ENCODE measurements at regions not wholly inside any gene's neighbourhood (a gene's known extent, or its start where the extent isn't known, plus 50 kb on each side); places are given as distances from the start of the nearest gene placed in this dataset.

DNA sequence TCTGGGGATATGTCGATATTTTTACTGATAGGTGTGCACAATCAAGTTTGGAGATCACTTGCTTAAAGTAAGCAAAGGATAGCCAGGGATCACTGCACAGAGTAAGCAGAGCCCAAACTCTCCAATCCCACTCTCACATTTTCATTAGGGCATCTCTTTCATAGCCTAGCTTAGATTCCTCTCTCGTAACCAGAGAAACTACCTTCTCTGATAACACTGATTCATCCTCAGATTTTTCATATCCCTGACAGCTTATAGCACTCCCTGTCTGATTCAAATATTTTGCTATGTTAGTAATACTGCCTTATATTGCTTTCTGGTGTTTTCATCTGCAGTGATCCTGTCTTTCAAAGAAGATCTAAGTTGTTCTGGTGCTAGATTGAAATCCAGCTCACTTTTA lies 123.7 kb downstream of the CBLL2 start:
- DNase-seq: no peak

GRCh38 chrX:22397566-22397965 lies 124.9 kb downstream of the CBLL2 start:
- no peak for DNase-seq

DNA sequence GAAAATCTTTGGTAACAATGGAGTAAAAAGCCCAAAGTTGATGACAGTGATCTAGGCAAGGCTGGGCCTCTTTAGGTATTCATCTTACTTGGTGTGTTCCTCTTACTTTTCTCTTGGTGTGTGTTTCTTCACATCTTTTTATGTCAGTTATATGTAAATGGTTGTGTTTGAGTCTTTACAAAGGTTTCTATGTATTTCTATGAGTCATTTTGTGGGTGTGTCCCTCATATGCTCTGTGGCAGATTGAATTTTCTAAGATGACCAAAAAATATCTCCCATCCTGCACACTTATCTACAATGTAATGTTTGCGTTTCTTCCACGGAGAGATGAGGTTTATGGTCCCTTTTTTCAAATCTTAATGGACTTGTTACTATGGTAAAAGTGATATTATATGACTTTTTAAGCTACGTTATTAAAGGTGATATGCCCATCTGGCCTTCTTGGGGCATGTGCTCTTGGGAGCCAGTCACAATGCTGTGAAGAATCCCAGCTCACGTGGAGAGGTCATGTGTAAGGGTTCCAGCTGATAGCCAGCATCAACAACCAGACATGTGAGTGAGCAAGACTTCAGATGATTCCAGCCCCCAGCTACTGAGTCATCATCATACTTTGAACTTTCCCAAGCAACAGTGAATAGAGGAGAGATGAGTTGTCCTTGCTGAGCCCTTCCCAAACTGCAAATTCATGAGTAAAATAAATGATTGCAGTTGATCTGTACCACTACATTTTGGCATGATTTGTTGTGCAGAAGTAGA lies 126.9 kb downstream of the CBLL2 start:
- DNase-seq: no peak

- no peak for DNase-seq
These were observed 131.6 kb downstream of the CBLL2 start for GRCh38 chrX:22404297-22404696.

DNA sequence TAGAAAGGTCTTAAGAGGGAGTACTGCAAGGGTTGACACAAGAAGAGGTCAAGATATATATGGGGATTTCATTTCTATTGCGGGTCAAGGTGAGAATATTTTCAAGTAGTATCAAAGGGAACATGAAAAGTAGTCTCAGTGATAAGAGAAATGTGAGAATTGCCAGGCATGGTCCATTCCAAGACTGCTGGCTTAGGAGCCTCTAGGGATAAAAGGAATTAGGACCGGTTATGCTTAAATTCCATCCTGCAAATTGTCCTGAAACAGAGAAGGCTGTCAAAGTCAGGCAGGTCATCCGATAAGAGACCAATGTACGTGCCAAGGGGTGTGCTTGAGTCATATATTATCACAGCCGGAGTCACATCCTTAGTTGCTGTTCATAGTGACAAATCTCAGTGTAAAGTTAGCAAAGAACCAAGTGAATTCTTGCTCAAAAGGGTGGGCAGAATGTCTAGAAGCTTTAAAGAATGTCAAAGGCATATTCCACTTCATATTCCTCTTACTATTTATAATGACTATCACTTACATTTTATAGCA lies 133.6 kb downstream of the CBLL2 start:
- DNase-seq: no peak

DNA sequence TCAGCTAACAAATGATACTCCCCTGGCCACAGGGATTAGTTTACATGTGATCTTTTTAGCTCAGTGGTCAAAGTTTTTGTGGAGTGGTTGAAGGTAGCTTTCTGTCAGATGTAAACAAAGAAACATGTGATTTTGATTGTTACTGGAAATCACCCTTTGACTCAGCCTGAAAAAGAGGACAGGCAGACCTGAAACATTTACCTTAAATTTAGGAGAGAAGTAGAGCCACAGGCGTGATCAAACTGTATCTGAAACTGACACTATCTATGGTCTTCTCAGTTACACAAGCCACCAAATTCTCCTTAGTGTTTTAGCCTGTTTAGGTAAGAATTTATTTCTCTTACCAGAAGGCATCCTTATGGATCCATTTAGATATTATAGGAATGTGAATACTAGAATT lies 136.7 kb downstream of the CBLL2 start:
- no peak for DNase-seq

GRCh38 chrX:22424122-22424915 lies 151.6 kb downstream of the CBLL2 start:
- DNase-seq: no peak

GRCh38 chrX:22424919-22425318 lies 152.2 kb downstream of the CBLL2 start:
- no peak for DNase-seq

GRCh38 chrX:22429704-22430103 lies 157.0 kb downstream of the CBLL2 start:
- no peak for DNase-seq

GRCh38 chrX:22430701-22431100 lies 158.0 kb downstream of the CBLL2 start:
- no peak for DNase-seq

DNA sequence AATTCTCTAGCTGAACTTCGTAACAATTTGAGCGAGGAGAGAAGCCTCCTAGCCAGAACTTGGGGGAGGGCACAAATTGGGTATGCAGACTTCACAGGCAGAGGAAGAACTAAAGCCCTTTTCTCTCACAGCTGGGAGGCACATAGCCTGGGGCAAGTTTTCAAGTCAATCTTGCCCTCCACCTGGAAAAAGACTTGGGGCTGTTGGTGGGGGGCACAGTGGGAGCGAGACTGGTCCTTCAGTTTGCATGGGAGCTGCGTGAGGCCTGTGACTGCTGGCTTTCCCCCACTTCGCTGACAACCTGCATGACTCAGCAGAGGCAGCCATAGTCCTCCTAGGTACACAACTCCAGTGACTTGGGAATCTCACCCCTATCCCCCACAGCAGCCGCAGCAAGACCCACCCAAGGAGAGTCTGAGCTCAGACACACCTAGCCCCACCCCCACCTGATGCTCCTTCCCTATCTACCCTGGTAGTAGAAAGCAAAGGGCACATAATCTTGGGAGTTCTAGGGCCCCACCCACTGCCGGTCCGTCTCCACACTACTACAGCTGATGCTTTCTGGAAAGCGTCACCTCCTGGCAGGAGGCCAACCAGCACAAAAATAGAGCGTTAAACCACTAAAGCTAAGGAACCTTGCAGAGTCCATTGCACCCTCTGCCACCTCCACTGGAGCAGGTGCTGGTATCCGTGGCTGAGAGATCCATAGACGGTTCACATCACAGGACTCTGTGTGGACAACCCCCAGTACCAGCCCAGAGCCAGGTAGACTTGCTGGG lies 160.8 kb downstream of the CBLL2 start:
- no peak for DNase-seq

DNA sequence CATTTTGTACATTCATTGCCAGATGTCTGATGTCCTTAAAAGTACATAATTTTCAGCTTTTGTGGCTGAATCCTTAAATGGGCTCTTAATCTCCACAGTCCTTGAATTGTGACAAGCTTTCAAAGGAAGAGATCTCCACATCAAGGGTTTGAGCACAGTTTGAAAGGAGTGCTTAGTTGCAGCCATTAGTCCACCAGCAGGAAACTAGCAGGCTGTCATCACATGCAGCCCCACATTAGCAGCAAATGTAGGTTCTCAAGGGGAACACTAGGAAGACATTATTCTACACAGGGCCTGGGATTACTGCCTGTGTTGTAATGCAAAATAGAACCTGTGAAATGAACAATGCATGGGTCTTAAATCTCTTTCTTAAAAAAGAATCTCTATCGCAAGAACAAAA lies 173.2 kb downstream of the CBLL2 start:
- DNase-seq: no peak

GRCh38 chrX:22462959-22463358 lies 190.2 kb downstream of the CBLL2 start:
- no peak for DNase-seq

DNA sequence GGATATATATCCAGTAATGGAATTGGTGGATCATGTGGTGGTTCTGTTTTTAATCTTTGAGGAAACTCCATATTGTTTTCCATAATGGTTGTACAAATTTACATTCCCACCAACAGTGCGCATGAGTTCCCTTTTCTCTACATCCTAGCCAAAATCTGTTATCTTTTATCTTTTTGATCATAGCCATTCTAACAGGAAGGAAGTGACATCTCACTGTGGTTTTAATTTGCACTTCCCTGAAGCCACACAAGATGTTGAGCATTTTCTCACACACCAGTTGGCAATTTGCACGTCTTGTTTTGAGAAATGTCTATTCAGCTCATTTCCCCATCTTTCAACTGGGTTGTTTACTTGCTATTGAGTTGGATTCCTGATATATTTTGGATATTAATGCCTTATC lies 194.9 kb downstream of the CBLL2 start:
- peak; percentile 0 for DNase-seq

GRCh38 chrX:22481436-22481835 lies 208.7 kb downstream of the CBLL2 start:
- no peak for DNase-seq

DNA sequence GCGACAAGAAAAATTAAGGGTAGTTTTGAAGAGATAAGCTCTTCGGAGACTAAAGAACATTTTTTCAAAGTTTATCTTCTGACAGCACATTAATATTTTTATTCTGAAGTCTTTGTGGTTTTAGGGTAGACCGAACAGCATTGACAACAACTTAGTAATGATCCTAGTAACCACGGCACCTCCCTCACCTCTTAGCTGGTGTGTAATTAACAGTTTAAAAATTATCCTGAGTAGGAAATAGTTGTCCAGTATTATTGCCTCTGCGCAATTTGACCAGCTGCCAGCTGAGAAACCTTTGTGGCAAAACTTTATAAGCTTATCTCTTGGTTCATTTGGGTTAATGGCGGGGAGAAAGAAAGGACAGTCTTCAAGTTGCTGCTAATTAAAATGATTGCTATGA lies 213.6 kb downstream of the CBLL2 start:
- DNase-seq: no peak

- DNase-seq: no peak
These were observed 244.2 kb downstream of the CBLL2 start for GRCh38 chrX:22516893-22517292.

DNA sequence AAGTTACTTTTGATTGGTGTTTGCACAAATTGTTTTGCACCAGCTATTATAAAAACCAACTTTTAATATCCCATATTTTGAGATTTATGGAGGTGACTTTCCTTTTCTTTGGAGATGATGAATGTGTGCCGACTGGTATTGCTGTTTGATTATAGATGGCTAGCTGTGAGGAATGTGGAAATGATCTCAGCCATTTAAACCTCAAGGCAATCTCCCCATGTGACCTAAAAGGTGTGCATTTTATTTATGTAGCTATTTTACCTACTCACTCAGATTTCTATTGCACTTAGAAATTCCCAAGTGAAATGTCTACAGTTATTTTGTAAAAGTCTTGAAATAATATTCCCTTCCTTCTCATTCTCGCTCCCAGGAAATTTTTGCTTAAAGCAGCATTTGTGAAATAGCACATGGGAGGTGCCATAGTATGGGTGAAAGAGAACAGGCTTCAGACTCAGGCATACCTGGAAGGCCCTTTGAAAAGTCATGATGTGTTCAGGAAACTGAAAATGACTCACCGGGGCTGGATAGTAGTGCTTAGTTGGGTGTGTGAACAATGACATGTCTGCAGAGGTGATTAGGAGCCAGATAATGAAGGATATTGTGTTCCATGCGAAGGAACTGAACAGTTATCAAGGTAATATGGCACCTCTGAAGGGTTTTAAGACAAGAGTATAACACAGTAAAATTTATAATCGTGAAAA lies 247.6 kb downstream of the CBLL2 start:
- DNase-seq: peak; percentile 4

DNA sequence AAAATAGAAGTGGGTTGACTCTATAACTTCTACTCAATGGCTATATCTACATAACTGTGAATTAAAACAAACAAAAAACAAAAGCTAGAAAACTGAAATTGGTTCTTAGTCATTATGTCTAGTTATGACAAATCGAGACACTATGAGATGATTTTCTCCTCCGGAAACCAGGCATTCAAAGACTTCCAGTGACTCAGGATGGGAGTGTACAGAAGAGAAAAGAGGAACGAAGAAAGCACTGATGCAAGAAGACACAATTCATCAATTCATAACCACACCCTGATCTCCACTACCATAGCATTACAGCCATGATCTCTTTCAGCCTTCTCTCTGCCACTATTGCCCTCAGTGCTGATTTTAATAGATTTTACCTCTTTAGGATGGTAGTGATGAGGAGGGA lies 253.6 kb downstream of the CBLL2 start:
- DNase-seq: peak; percentile 52

DNA sequence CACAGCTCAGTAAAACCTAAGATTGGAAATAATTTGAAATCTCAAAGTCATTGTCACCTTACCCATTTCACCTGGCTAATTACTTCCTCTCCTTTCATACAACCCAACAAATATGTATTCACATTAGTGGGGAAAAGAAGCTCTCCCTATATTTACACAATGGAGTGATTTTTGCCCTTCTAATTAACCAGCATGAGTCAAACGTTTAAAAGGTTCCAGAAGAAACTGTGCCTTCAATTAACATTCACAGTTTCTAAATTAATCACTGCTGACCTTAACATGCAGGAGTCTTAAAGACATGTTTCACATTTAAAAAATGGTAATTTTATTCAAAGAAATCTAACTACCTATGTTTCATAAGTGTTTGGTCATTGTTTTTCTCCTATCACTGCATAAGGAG lies 254.6 kb downstream of the CBLL2 start:
- DNase-seq: no peak

DNA sequence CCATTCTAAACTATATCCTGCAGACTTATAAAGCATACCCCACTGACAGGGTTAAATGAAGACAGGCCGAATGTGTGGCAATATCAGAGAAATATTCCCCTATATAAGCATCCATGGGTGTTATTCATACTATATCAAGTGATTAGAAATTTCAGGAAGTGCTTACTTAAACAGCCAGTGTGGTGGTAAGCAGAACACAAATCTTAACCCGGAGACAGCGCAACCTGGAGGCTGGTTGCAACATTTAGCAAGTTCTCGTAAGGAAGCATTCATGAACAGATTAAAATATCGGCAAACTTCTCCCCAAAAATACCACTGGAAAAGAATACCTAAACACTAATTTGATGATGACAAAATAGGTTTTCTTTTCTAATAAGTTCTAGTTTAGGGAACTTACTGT lies 261.2 kb downstream of the CBLL2 start:
- DNase-seq: no peak

DNA sequence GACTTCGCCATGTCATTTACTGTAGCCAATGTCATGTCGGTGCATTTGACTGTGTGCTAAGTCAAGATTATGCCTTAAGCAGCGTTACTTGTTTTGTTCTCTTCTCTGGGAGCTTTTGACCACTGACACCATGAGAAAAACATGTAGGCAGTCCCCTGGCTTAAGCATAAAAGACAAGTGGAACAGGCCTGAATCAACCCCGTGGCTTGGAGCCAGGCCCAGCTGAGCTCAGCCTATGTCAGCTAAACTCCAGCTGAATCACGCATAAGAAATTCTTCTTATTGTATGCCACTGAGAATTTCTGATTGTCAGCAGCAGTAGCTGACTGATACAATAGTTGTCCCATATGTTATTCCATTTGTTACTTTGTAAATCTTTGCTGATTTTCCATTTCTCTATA lies 261.9 kb downstream of the CBLL2 start:
- no peak for DNase-seq
